ENCODE measurements at regions not wholly inside any gene's neighbourhood (a gene's known extent, or its start where the extent isn't known, plus 50 kb on each side); places are given as distances from the start of the nearest gene placed in this dataset.

DNA sequence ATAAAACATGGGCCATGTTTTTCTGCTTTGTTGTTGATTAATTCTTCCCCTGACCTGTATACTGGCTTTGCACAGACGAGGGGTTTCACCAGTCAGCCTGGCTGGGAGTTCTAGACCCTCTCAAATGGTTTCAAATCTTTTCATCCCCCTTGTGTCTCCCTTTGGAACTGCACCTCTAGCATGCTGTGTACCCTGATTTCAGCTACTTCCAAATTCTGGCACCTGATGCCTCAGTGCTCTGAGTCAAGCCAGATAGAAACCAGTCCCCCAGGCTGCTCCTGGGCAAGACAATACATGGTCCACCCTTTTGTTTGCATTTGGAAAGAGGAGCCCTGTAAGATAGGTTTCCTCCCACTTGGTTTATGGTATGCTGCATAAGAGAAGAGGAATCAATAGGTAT lies 290.2 kb downstream of the BTBD3 start:
- TF ChIP-seq, protein P1, sequence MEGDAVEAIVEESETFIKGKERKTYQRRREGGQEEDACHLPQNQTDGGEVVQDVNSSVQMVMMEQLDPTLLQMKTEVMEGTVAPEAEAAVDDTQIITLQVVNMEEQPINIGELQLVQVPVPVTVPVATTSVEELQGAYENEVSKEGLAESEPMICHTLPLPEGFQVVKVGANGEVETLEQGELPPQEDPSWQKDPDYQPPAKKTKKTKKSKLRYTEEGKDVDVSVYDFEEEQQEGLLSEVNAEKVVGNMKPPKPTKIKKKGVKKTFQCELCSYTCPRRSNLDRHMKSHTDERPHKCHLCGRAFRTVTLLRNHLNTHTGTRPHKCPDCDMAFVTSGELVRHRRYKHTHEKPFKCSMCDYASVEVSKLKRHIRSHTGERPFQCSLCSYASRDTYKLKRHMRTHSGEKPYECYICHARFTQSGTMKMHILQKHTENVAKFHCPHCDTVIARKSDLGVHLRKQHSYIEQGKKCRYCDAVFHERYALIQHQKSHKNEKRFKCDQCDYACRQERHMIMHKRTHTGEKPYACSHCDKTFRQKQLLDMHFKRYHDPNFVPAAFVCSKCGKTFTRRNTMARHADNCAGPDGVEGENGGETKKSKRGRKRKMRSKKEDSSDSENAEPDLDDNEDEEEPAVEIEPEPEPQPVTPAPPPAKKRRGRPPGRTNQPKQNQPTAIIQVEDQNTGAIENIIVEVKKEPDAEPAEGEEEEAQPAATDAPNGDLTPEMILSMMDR (IDR thresholded peaks at IDR 0.05) = peak in 5 of 6 experiments; percentile 11 to 54 (median 48)
- TF ChIP-seq POLR2A (IDR thresholded peaks at IDR 0.05) (no peak), EP300 (IDR thresholded peaks at IDR 0.05) (no peak), POLR2AphosphoS5 (IDR thresholded peaks at IDR 0.05) (no peak)

Data from upper lobe of left lung (tissue), 4 donors.